ENCODE measurements at regions not wholly inside any gene's neighbourhood (a gene's known extent, or its start where the extent isn't known, plus 50 kb on each side); places are given as distances from the start of the nearest gene placed in this dataset.

GRCh38 chr2:14408695-14409094, 223.8 kb upstream of the LRATD1 start:
- TF ChIP-seq CTCF (conservative IDR thresholded peaks at IDR 0.05 in 1 of 2, IDR thresholded peaks at IDR 0.05 in 1 of 2; ENCODE audit: low read depth in 1 of 2, low read length in 2 of 2), result no peak
- no peak for TF ChIP-seq EZH2 (IDR thresholded peaks at IDR 0.05; ENCODE audit: low read length, missing control alignments)
